ENCODE measurements at regions not wholly inside any gene's neighbourhood (a gene's known extent, or its start where the extent isn't known, plus 50 kb on each side); places are given as distances from the start of the nearest gene placed in this dataset.

DNA sequence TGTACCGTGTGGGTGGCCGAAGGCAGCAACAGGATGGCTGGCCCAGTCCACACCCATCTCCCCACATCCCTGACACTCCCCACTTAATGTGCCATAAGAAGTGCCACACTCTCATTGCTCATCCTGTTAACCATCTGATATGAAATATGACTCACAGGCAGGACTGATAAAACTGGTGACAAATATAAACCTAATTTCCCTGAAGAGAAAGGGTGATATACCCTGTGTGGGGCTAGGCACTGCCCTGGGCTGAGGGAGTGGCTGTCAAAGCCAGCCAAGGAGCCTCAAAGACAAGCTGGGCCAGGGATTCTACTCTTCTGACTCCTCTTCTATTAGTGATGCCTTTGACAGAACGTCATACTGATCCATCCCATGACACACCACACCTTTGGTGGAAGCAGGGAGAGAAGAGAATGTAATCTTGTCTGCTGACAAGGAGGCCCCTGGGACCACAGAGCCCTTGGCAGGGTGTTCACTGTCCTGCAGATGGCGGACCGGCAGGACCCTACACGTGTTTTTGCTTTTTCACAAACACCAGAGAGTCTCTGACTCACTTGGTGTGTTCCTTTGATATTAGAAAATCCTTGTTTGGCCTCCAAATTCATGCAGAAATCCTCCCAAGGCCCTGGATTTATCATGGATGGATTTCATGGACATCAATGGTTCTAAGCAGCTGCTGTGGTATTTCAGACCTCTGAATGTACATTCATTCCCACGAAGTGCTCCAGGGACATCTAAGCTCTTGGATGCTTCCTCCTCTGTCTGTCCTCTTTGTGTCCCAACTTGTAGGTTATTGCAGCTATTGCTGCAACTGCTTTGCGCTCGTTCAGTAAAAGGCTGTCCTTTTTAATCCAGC, 98.0 kb upstream of the WASF3 start:
- FAIRE-seq: no peak
- intact Hi-C loops (cut with micrococcal nuclease): no loop called here
- ChIA-PET POLR2A (no interaction called here), CTCF (no interaction called here)
- Histone ChIP-seq H3K27ac (ENCODE audit: insufficient read depth, low read depth, low read length) (no peak overlapping the region), H3K36me3 (ENCODE audit: control insufficient read depth in 2 of 2, extremely low read depth in 1 of 2, insufficient read depth in 2 of 2, low read length in 2 of 2) (no peaks in the 10 kb centered on the region), H3K4me1 (ENCODE audit: control insufficient read depth, extremely low read depth, insufficient read depth, low read length) (no peaks in the 10 kb centered on the region), H3K79me2 (ENCODE audit: control insufficient read depth, insufficient read depth, low read length) (no peaks in the 10 kb centered on the region), H3K4me3 (replicated peaks in 1 of 3; ENCODE audit: insufficient read depth in 1 of 3, low read depth in 1 of 3, low read length in 3 of 3) (no peak overlapping the region), H3K9ac (replicated peaks; ENCODE audit: extremely low read depth, insufficient read depth, low read length) (no peak overlapping the region), H2AFZ (ENCODE audit: low read depth, low read length) (no peak overlapping the region), H4K20me1 (replicated peaks; ENCODE audit: control insufficient read depth, extremely low read depth, insufficient read depth, low read length) (no peaks in the 10 kb centered on the region), H3K27me3 (ENCODE audit: control insufficient read depth in 2 of 2, insufficient read depth in 2 of 2, low read length in 2 of 2) (no peaks in the 10 kb centered on the region), H3K9me3 (replicated peaks; ENCODE audit: control insufficient read depth, insufficient read depth, low read length) (no peaks in the 10 kb centered on the region), H3K9me1 (replicated peaks; ENCODE audit: control insufficient read depth, extremely low read depth, insufficient read depth, low read length) (no peaks in the 10 kb centered on the region), H3K4me2 (ENCODE audit: insufficient read depth, low read length) (no peak overlapping the region)
- BruUV-seq (replicated peaks): no TSS peak
- TF ChIP-seq GATA2 (IDR thresholded peaks at IDR 0.05; ENCODE audit: insufficient read depth, insufficient read length, low read depth, low read length) (peak; percentile 61), JUN (IDR thresholded peaks at IDR 0.05; ENCODE audit: borderline replicate concordance, insufficient read depth, insufficient read length, low read depth) (no peak)
- DNase-seq (ENCODE audit: low read depth, low spot score): no peak
- dilution Hi-C loops (cut with MboI; ENCODE audit: extremely low pct_ligation_motif_present, low sequenced_read_pairs): no loop called here

GRCh38 chr13:26460648-26461047, 96.8 kb upstream of the WASF3 start:
- H3K9ac ChIP-seq (replicated peaks; ENCODE audit: extremely low read depth, insufficient read depth, low read length): no peak overlapping the region
- ChIA-PET CTCF (no interaction called here), POLR2A (no interaction called here)
- no peaks in the 10 kb centered on the region for H3K9me1 ChIP-seq (replicated peaks; ENCODE audit: control insufficient read depth, extremely low read depth, insufficient read depth, low read length)
- no peaks in the 10 kb centered on the region for H3K27me3 ChIP-seq (ENCODE audit: control insufficient read depth in 2 of 2, insufficient read depth in 2 of 2, low read length in 2 of 2)
- intact Hi-C loops (cut with micrococcal nuclease): no loop called here
- H3K79me2 ChIP-seq (ENCODE audit: control insufficient read depth, insufficient read depth, low read length): no peaks in the 10 kb centered on the region
- FAIRE-seq (no peak), DNase-seq (ENCODE audit: low read depth, low spot score) (no peak)
- H2AFZ ChIP-seq (ENCODE audit: low read depth, low read length): no peak overlapping the region
- no peaks in the 10 kb centered on the region for H3K36me3 ChIP-seq (ENCODE audit: control insufficient read depth in 2 of 2, extremely low read depth in 1 of 2, insufficient read depth in 2 of 2, low read length in 2 of 2)
- H3K4me2 ChIP-seq (ENCODE audit: insufficient read depth, low read length): no peak overlapping the region
- no peaks in the 10 kb centered on the region for H4K20me1 ChIP-seq (replicated peaks; ENCODE audit: control insufficient read depth, extremely low read depth, insufficient read depth, low read length)
- H3K4me1 ChIP-seq (ENCODE audit: control insufficient read depth, extremely low read depth, insufficient read depth, low read length): no peaks in the 10 kb centered on the region
- H3K4me3 ChIP-seq (replicated peaks in 1 of 3; ENCODE audit: insufficient read depth in 1 of 3, low read depth in 1 of 3, low read length in 3 of 3): no peak overlapping the region
- H3K27ac ChIP-seq (ENCODE audit: insufficient read depth, low read depth, low read length): no peak overlapping the region
- no peaks in the 10 kb centered on the region for H3K9me3 ChIP-seq (replicated peaks; ENCODE audit: control insufficient read depth, insufficient read depth, low read length)
- dilution Hi-C loops (cut with MboI; ENCODE audit: extremely low pct_ligation_motif_present, low sequenced_read_pairs): no loop called here
- BruUV-seq (replicated peaks): no TSS peak
- TF ChIP-seq GATA2 (IDR thresholded peaks at IDR 0.05; ENCODE audit: insufficient read depth, insufficient read length, low read depth, low read length): no peak
- TF ChIP-seq MAX (IDR thresholded peaks at IDR 0.05; ENCODE audit: insufficient read depth, insufficient read length): no peak
- TF ChIP-seq, protein P1, sequence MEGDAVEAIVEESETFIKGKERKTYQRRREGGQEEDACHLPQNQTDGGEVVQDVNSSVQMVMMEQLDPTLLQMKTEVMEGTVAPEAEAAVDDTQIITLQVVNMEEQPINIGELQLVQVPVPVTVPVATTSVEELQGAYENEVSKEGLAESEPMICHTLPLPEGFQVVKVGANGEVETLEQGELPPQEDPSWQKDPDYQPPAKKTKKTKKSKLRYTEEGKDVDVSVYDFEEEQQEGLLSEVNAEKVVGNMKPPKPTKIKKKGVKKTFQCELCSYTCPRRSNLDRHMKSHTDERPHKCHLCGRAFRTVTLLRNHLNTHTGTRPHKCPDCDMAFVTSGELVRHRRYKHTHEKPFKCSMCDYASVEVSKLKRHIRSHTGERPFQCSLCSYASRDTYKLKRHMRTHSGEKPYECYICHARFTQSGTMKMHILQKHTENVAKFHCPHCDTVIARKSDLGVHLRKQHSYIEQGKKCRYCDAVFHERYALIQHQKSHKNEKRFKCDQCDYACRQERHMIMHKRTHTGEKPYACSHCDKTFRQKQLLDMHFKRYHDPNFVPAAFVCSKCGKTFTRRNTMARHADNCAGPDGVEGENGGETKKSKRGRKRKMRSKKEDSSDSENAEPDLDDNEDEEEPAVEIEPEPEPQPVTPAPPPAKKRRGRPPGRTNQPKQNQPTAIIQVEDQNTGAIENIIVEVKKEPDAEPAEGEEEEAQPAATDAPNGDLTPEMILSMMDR (IDR thresholded peaks at IDR 0.05; ENCODE audit: extremely low read depth in 1 of 2, insufficient read depth in 1 of 2, low read depth in 1 of 2, low read length in 2 of 2): no peak
- TF ChIP-seq EZH2 (IDR thresholded peaks at IDR 0.05; ENCODE audit: borderline replicate concordance, low read depth, low read length, severe bottlenecking): no peak
- TF ChIP-seq FOS (IDR thresholded peaks at IDR 0.05; ENCODE audit: borderline replicate concordance, insufficient read depth, low read length): no peak
- no peak for TF ChIP-seq MYC (IDR thresholded peaks at IDR 0.05; ENCODE audit: low read depth, low read length)
- TF ChIP-seq POLR2AphosphoS5 (IDR thresholded peaks at IDR 0.05; ENCODE audit: insufficient read depth, low read depth, low read length): no peak
- TF ChIP-seq POLR2A (IDR thresholded peaks at IDR 0.05; ENCODE audit: low read depth, low read length): no peak
- no peak for TF ChIP-seq JUN (IDR thresholded peaks at IDR 0.05; ENCODE audit: borderline replicate concordance, insufficient read depth, insufficient read length, low read depth)

Data from endothelial cell of umbilical vein (primary cell).